ENCODE measurements at regions not wholly inside any gene's neighbourhood (a gene's known extent, or its start where the extent isn't known, plus 50 kb on each side); places are given as distances from the start of the nearest gene placed in this dataset.

DNA sequence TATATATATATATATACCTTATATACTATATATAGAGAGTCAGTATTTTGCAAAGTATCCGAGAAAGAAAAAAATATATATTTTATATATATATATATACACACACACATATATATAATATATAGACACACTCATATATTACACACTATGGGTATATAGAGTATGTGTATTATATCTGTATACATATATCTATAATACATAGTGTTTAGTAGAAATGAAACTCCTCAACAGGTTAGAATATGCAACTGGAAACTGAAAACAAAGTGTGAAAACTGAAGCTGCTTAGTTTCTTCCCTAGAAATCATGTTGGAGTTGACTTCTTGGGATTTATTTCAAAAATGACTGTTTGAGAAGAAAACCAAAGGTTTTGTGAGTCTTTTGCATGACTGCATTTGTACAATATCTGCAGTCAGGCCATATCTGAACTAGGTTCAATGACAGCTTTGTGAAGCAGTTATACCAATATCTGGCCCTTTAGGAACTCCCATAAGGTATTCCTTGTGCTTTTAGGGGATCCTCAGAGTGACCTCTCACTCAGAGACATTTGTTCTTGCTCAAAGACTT is 284.1 kb downstream of the CASP12 start:
- Histone ChIP-seq H3K9ac (ENCODE audit: insufficient read depth, low read length, poor library complexity, severe bottlenecking) (no peak overlapping the region), H3K4me1 (ENCODE audit: control insufficient read depth in 1 of 2, insufficient read depth in 2 of 2, low read length in 2 of 2) (peaks cover 16 to 17% of the 10 kb centered on the region in 2 donors), H4K20me1 (ENCODE audit: insufficient read depth, low read length) (no peaks in the 10 kb centered on the region), H3K4me2 (replicated peaks; ENCODE audit: extremely low read depth, low read length, poor library complexity, severe bottlenecking) (no peak overlapping the region), H2AFZ (ENCODE audit: insufficient read depth, low read depth, low read length, poor library complexity, severe bottlenecking) (no peak overlapping the region), H3K4me3 (replicated peaks in 1 of 3; ENCODE audit: low read depth in 2 of 3, low read length in 3 of 3) (no peak overlapping the region), H3K79me2 (ENCODE audit: insufficient read depth, low read length) (no peaks in the 10 kb centered on the region), H3K9me3 (replicated peaks in 1 of 2; ENCODE audit: control insufficient read depth in 1 of 2, insufficient read depth in 1 of 2, low read length in 2 of 2) (peaks cover 0 to 7% of the 10 kb centered on the region in 2 donors), H3K27ac (ENCODE audit: low read depth in 1 of 2, low read length in 2 of 2) (no peak overlapping the region), H3K36me3 (replicated peaks in 1 of 2; ENCODE audit: control insufficient read depth in 1 of 2, insufficient read depth in 2 of 2, low read length in 2 of 2) (no peaks in the 10 kb centered on the region), H3K27me3 (ENCODE audit: control insufficient read depth in 2 of 2, insufficient read depth in 2 of 2, low read length in 2 of 2) (no peaks in the 10 kb centered on the region)
- Mint-ChIP-seq H3K9me3 (peaks cover 6 to 18% (median 11%) of the 10 kb centered on the region in 7 donors), H3K27me3 (ENCODE audit: low read depth in 3 of 3) (peaks cover 0 to 1% (median 0%) of the 10 kb centered on the region in 3 donors), H3K27ac (no peak overlapping the region), H3K36me3 (no peaks in the 10 kb centered on the region), H3K4me3 (no peak overlapping the region), H3K4me1 (peaks cover 23% of the 10 kb centered on the region)
- TF ChIP-seq, protein P1, sequence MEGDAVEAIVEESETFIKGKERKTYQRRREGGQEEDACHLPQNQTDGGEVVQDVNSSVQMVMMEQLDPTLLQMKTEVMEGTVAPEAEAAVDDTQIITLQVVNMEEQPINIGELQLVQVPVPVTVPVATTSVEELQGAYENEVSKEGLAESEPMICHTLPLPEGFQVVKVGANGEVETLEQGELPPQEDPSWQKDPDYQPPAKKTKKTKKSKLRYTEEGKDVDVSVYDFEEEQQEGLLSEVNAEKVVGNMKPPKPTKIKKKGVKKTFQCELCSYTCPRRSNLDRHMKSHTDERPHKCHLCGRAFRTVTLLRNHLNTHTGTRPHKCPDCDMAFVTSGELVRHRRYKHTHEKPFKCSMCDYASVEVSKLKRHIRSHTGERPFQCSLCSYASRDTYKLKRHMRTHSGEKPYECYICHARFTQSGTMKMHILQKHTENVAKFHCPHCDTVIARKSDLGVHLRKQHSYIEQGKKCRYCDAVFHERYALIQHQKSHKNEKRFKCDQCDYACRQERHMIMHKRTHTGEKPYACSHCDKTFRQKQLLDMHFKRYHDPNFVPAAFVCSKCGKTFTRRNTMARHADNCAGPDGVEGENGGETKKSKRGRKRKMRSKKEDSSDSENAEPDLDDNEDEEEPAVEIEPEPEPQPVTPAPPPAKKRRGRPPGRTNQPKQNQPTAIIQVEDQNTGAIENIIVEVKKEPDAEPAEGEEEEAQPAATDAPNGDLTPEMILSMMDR (IDR thresholded peaks at IDR 0.05): no peak
- intact Hi-C loops (cut with micrococcal nuclease): no loop called here
- no peak for DNase-seq
- WGBS (ENCODE audit: insufficient coverage): no CpG with 5 or more reads among the region's 1 CpG

DNA sequence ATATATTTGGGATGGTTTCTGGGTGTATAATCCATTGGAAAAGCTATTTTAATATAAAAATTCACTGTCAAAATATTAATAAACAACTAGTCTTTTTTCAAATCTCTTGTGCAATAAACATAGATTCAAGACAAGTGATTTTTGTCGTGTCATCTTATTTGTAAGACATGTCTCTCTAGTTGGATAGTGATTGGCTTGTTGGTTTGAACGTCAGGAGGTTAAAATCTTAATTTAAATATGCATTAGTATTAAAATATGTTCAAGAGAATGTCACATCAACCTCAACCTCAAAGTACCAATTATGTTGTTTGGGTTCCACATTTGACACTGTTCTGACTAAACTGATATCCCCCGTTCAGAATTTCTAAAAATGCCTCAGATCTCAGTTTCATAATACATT is 287.6 kb downstream of the CASP12 start:
- H3K4me1 ChIP-seq (ENCODE audit: control insufficient read depth in 1 of 2, insufficient read depth in 2 of 2, low read length in 2 of 2): peaks cover 7 to 10% of the 10 kb centered on the region in 2 donors
- H3K9me3 ChIP-seq (replicated peaks in 1 of 2; ENCODE audit: control insufficient read depth in 1 of 2, insufficient read depth in 1 of 2, low read length in 2 of 2): no peaks in the 10 kb centered on the region
- H3K36me3 ChIP-seq (replicated peaks in 1 of 2; ENCODE audit: control insufficient read depth in 1 of 2, insufficient read depth in 2 of 2, low read length in 2 of 2): no peaks in the 10 kb centered on the region
- no peak overlapping the region for H3K9ac ChIP-seq (ENCODE audit: insufficient read depth, low read length, poor library complexity, severe bottlenecking)
- H4K20me1 ChIP-seq (ENCODE audit: insufficient read depth, low read length): no peaks in the 10 kb centered on the region
- no peaks in the 10 kb centered on the region for H3K79me2 ChIP-seq (ENCODE audit: insufficient read depth, low read length)
- Mint-ChIP-seq H3K4me1 (peaks cover 14% of the 10 kb centered on the region), H3K27me3 (ENCODE audit: low read depth in 3 of 3) (no peaks in the 10 kb centered on the region), H3K9me3 (peaks cover 0 to 4% (median 1%) of the 10 kb centered on the region in 7 donors), H3K36me3 (no peaks in the 10 kb centered on the region), H3K27ac (no peak overlapping the region), H3K4me3 (no peak overlapping the region)
- H3K27me3 ChIP-seq (ENCODE audit: control insufficient read depth in 2 of 2, insufficient read depth in 2 of 2, low read length in 2 of 2): no peaks in the 10 kb centered on the region
- H2AFZ ChIP-seq (ENCODE audit: insufficient read depth, low read depth, low read length, poor library complexity, severe bottlenecking): no peak overlapping the region
- H3K4me3 ChIP-seq (replicated peaks in 1 of 3; ENCODE audit: low read depth in 2 of 3, low read length in 3 of 3): no peak overlapping the region
- WGBS (ENCODE audit: insufficient coverage): no CpG with 5 or more reads among the region's 3 CpGs
- intact Hi-C loops (cut with micrococcal nuclease): no loop called here
- DNase-seq: no peak
- TF ChIP-seq, protein P1 (IDR thresholded peaks at IDR 0.05): no peak
- H3K4me2 ChIP-seq (replicated peaks; ENCODE audit: extremely low read depth, low read length, poor library complexity, severe bottlenecking): no peak overlapping the region
- H3K27ac ChIP-seq (ENCODE audit: low read depth in 1 of 2, low read length in 2 of 2): no peak overlapping the region

Measured in CD14-positive monocyte (primary cell).